OCI-LY3 (cell line): ENCODE measurements at regions not wholly inside any gene's neighbourhood (a gene's known extent, or its start where the extent isn't known, plus 50 kb on each side); places are given as distances from the start of the nearest gene placed in this dataset.

Experiments used
- CTCF ChIP-seq: fragments of 200-600, 300-600 bp; sonication (generic); IDR thresholded peaks from 2 replicates; pipeline ENCODE4 v1.5.1; 2014; ENCODE audit warnings: antibody characterized with exemption, low read length, low read depth
- EZH2phosphoT487 ChIP-seq: fragments of 200-600 bp; shearing (Covaris generic); IDR thresholded peaks from 2 replicates; pipeline ENCODE4 v1.6.1; 2018; ENCODE audit warnings: antibody characterized with exemption, mixed run types, low read depth

GRCh38 chr12:126036348-126036747, 971.1 kb downstream of the AACS start:
- TF ChIP-seq CTCF (no peak), EZH2phosphoT487 (no peak)
